ENCODE measurements at regions not wholly inside any gene's neighbourhood (a gene's known extent, or its start where the extent isn't known, plus 50 kb on each side); places are given as distances from the start of the nearest gene placed in this dataset.

DNA sequence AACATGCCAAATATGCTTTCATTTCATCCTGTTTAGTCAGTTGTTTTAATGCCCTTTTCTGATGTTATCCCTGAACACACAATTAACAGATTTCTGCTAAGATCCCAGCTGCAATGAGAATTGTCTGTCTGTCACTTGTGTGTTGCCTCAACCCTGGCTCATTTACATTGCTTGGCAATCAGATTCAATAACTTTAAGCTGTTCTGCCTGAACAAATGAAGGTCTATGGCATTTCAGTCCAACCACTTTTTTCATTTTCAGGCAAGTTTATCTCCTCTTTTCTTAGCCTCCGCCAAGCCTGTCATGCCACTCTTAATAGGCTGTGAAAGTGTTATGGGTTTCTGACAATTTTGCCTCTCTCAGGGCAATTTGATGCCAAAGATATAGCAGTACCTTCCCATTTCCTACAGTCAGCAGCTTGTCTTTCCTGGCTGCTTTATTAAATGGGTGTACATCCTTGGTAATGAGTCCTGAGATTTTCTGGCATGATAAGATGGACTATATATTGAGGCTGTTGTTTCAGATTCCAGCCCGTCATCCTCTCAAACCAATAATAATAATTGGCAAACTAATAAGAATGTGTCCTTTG, 68.7 kb upstream of the ADAMTS9 start:
- Mint-ChIP-seq H3K4me1 (ENCODE audit: unreplicated experiment) (peaks cover 8% of the 10 kb centered on the region), H3K27ac (no peak overlapping the region), H3K36me3 (no peaks in the 10 kb centered on the region), H3K9me3 (peaks cover 3% of the 10 kb centered on the region), H3K4me3 (no peak overlapping the region), H3K27me3 (no peaks in the 10 kb centered on the region)
- no peak for DNase-seq (ENCODE audit: extremely low spot score, unreplicated experiment)
- TF ChIP-seq, protein P1, sequence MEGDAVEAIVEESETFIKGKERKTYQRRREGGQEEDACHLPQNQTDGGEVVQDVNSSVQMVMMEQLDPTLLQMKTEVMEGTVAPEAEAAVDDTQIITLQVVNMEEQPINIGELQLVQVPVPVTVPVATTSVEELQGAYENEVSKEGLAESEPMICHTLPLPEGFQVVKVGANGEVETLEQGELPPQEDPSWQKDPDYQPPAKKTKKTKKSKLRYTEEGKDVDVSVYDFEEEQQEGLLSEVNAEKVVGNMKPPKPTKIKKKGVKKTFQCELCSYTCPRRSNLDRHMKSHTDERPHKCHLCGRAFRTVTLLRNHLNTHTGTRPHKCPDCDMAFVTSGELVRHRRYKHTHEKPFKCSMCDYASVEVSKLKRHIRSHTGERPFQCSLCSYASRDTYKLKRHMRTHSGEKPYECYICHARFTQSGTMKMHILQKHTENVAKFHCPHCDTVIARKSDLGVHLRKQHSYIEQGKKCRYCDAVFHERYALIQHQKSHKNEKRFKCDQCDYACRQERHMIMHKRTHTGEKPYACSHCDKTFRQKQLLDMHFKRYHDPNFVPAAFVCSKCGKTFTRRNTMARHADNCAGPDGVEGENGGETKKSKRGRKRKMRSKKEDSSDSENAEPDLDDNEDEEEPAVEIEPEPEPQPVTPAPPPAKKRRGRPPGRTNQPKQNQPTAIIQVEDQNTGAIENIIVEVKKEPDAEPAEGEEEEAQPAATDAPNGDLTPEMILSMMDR (conservative IDR thresholded peaks at IDR 0.05), result no peak

DNA sequence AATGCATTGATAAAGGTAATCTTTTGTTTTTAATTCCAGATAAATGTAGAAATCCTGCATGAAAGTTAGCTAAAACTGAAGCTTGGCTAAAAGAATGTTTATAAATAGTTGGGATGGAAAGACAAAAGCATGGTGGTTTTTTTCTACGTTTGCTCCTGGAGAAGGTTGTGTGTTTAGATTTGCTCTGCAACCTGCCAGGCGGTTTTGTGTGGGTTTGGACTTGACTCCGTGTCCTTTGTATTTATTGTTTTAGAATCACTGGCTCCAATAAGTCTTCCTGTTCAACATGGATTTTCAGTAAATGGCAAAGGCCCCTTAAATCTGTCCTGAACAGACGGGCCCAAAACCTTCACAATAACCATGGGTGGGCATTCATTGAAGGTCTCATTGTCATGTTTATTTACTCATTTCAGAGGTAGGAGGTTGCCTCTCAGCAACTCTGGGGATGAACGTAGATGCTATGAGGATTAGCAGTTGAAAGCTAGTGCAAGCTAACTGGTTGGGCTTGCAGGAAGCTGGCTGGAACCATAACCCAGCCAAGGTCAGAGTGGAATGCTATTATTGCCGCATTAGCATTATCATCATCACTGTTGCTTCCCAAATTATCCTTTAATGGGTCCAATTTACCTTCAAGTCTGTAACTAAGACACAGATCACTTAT, 60.6 kb upstream of the ADAMTS9 start:
- TF ChIP-seq, protein P1 (conservative IDR thresholded peaks at IDR 0.05), result no peak
- no peak for DNase-seq (ENCODE audit: extremely low spot score, unreplicated experiment)
- H3K9me3 Mint-ChIP-seq, result no peaks in the 10 kb centered on the region
- no peaks in the 10 kb centered on the region for H3K27me3 Mint-ChIP-seq
- no peak overlapping the region for H3K27ac Mint-ChIP-seq
- peaks cover 13% of the 10 kb centered on the region for H3K4me1 Mint-ChIP-seq (ENCODE audit: unreplicated experiment)
- no peak overlapping the region for H3K4me3 Mint-ChIP-seq
- H3K36me3 Mint-ChIP-seq, result no peaks in the 10 kb centered on the region

DNA sequence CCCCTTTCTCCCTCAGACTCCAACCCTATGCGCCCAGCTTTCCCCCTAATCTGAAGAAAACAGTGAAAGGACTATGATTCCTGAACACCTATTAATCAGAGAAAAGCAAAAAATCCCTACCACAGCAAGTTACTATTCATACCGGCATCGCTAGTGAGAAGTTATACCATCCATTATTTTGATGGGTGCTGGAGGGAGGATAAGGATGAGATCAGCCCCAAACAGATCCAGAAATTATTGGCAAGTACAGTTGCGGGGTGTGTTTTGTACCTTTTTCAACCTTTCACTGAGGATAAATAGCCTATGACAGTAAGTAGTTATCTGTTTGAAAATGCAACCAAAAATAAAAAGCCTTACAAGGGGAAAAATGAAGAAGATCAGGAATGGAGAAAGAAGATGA, 59.9 kb upstream of the ADAMTS9 start:
- no peaks in the 10 kb centered on the region for H3K36me3 Mint-ChIP-seq
- TF ChIP-seq, protein P1 (conservative IDR thresholded peaks at IDR 0.05), result no peak
- no peaks in the 10 kb centered on the region for H3K27me3 Mint-ChIP-seq
- no peak for DNase-seq (ENCODE audit: extremely low spot score, unreplicated experiment)
- no peak overlapping the region for H3K4me3 Mint-ChIP-seq
- no peaks in the 10 kb centered on the region for H3K9me3 Mint-ChIP-seq
- H3K4me1 Mint-ChIP-seq (ENCODE audit: unreplicated experiment), result peaks cover 13% of the 10 kb centered on the region
- no peak overlapping the region for H3K27ac Mint-ChIP-seq

DNA sequence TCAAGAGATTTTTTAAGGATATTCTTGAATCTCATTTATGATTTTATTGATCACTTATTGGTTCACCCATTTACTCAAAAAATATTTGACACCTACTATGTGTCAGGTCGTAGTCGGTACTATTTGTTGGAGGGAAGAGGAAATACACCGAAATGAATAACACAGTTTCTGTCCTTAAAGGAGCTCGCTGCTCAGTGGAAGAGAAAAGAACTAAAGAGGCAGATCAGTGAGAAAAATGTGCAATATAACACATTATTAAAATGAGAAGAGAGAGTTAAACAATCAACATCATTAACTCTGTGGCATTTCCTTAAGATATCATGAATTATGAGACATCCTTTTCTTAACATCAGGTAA, 56.1 kb upstream of the ADAMTS9 start:
- Mint-ChIP-seq H3K9me3 (no peaks in the 10 kb centered on the region), H3K4me3 (no peak overlapping the region), H3K27me3 (no peaks in the 10 kb centered on the region), H3K27ac (no peak overlapping the region), H3K36me3 (no peaks in the 10 kb centered on the region), H3K4me1 (ENCODE audit: unreplicated experiment) (peaks cover 24% of the 10 kb centered on the region)
- TF ChIP-seq, protein P1 (conservative IDR thresholded peaks at IDR 0.05), result no peak
- DNase-seq (ENCODE audit: extremely low spot score, unreplicated experiment), result no peak

DNA sequence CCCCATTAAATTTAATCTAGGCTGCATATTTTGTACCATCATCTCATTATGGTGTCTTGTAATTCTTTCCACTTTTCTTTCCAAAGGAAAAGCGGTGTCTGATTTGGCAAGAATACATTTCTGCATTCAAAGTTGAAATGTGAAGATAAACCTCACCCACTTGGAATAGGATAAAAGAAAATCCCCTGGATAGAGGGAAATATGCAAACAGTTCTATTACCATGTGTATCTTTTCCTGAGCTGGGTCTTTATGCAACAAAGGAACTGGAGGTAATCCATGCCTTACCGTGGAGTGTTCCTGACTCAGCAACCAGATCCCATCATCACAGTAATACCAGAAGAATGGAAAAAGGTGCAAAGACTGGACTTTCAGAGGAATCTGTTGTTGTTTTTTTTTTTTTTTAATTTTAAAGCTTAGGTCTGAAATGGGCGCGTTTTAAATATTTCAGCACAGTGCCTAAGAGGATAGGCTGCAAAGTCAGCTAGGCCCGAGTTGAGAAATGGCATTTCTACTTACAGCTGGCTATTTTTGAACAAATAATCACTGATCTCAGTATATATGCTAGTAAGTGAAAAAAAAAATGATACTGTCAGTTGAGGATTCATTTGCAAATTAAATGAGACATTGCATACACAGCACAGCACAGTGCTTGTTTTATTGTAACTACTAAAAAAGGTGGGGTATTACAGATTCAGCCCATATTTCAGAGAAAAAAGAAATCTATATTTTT, 55.5 kb upstream of the ADAMTS9 start:
- TF ChIP-seq, protein P1 (conservative IDR thresholded peaks at IDR 0.05), result no peak
- H3K4me3 Mint-ChIP-seq, result no peak overlapping the region
- H3K36me3 Mint-ChIP-seq, result no peaks in the 10 kb centered on the region
- H3K27ac Mint-ChIP-seq, result no peak overlapping the region
- H3K27me3 Mint-ChIP-seq, result no peaks in the 10 kb centered on the region
- H3K9me3 Mint-ChIP-seq, result no peaks in the 10 kb centered on the region
- no peak for DNase-seq (ENCODE audit: extremely low spot score, unreplicated experiment)
- peaks cover 20% of the 10 kb centered on the region for H3K4me1 Mint-ChIP-seq (ENCODE audit: unreplicated experiment)
